ENCODE measurements at regions not wholly inside any gene's neighbourhood (a gene's known extent, or its start where the extent isn't known, plus 50 kb on each side); places are given as distances from the start of the nearest gene placed in this dataset.
"Not testable (repeated sequence)": the region's sequence is repeated elsewhere in the genome, so short reads cannot be mapped to it uniquely, and the experiment has no call there.

- no peak for DNase-seq (ENCODE audit: low spot score)
- no peak for TF ChIP-seq CTCF (IDR thresholded peaks at IDR 0.05; ENCODE audit: extremely low read depth, missing control alignments)
These were observed 78.0 kb upstream of the ATP5PO start for GRCh38 chr21:33993286-33994231.

DNA sequence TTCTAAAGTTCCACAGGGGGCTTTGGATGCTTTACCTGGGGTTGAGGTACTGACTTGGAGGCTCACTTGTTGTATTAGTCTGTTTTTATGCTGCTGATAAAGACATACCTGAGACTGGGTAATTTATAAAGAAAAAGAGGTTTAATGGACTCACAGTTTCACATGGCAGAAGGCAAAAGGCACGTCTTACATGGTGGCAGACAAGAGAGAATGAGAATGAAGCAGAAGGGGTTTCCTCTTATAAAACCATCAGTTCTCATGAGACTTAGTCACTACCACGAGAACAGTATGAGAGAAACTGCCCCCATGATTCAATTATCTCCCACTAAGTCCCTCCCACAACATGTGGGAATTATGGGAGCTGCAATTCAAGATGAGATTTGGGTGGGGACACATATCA, 76.8 kb upstream of the ATP5PO start:
- not testable (repeated sequence) for DNase-seq (ENCODE audit: low spot score)

- TF ChIP-seq CTCF (IDR thresholded peaks at IDR 0.05; ENCODE audit: extremely low read depth, missing control alignments): no peak
- no peak for DNase-seq (ENCODE audit: low spot score)
These were observed 75.5 kb upstream of the ATP5PO start for GRCh38 chr21:33991133-33991532.

GRCh38 chr21:33989440-33989839, 73.8 kb upstream of the ATP5PO start:
- DNase-seq (ENCODE audit: low spot score): no peak

DNA sequence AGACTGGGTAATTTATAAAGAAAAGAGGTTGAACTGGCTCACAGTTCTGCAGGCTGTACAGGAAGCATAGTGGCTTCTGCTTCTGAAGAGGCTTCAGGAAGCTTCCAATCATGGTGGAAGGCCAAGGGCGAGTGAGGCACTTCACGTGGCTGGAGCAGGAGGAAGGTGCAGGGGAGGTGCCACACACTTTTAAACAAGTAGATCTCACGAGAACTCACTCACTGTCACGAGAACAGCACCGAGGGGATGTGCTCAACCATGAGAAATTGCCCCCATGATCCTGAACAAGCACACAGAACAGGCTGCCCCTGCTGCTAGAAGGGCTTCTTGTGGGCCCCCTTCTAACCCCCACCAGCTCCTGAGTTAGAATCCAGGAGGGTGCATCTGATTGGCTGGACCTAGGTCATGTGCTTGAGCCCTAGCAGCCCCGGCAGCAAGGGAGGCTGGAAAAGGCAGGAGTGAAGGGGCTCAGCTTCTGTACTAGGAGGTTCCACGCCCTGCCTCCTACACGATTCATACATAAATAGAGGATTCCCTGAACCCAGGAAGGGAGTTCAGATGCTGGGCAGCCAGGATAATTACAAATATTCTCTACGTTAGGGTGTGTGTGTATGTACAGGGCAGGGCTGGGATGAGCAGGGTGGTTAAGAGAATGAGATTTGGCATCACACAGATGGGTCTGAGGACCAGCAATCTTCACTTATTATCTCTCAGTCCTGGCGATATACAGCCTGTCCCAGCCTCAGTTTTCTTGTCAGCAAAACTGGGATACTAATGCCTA, 72.8 kb upstream of the ATP5PO start:
- no peak for DNase-seq (ENCODE audit: low spot score)
- TF ChIP-seq CTCF (IDR thresholded peaks at IDR 0.05; ENCODE audit: extremely low read depth, missing control alignments): no peak

More at GRCh38 chr21:33989440-33989839, 73.8 kb upstream of the ATP5PO start:
- TF ChIP-seq CTCF (IDR thresholded peaks at IDR 0.05; ENCODE audit: extremely low read depth, missing control alignments): no peak

- DNase-seq (ENCODE audit: low spot score): no peak
- TF ChIP-seq CTCF (IDR thresholded peaks at IDR 0.05; ENCODE audit: extremely low read depth, missing control alignments): no peak
These were observed 71.9 kb upstream of the ATP5PO start for GRCh38 chr21:33987461-33987860.

DNA sequence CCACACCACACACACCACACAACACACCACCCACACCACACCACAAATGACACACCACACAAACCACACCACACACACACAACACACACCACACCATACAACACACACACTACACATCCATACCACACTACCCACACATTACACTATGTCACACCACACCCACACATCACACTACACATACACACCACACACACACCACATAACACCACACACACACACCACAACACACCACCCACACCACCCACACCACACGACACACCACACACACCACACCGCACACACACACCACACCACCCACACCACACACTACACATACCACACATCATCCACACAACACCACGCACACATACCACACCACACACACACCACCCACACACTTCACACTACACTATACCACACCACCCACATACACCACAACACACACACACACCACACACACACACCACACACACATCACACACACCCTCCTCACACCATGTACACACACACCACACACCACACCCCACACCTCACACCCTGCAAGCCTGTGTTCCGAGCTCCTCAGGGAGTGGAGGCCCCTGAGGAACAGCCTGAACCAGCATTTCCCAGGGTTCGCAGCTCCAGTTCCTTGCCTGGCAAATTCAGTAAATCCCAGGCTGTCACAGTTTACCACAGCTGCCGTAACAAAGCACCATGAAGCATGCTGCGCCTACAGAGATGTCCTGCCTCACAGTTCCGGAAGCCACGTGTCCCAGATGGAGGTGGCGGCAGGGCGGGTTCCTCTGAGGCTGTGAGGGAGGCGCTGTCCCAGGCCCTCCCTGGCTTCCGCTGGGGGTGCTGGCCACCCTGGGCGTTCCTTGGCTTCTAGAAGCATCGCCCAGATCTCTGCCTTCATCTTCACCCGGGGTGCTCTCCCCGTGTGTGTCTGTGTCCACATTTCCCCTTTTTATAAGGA, 69.8 kb upstream of the ATP5PO start:
- no peak for TF ChIP-seq CTCF (IDR thresholded peaks at IDR 0.05; ENCODE audit: extremely low read depth, missing control alignments)
- DNase-seq (ENCODE audit: low spot score): no peak

Measured in GM20000 (cell line).